Tibial artery (tissue), 4 donors: ENCODE measurements at regions not wholly inside any gene's neighbourhood (a gene's known extent, or its start where the extent isn't known, plus 50 kb on each side); places are given as distances from the start of the nearest gene placed in this dataset.

Experiments used
- DNase-seq, 2 donors: peaks; one replicate each; pipeline ENCODE4 v3.0.0-alpha.2; 2019
- H3K27ac ChIP-seq, 2 donors: fragments of 200-600 bp; sonication (generic) in 1 of 2; 1 replicate in 1 of 2; 2 replicates in 1 of 2; pipeline ENCODE4 v1.5.1; 2018 to 2019; ENCODE audit warnings: mild to moderate bottlenecking in 1 of 2
- H3K27me3 ChIP-seq, 2 donors: fragments of 200-600 bp; sonication (generic) in 1 of 2; one replicate each; pipeline versions ENCODE4 v1.5.1 to v1.6.0; 2016 to 2019
- H3K36me3 ChIP-seq, 3 donors: fragments of 200-600 bp; sonication (generic) in 2 of 3; one replicate each; pipeline ENCODE4 v1.5.1; 2016 to 2019; ENCODE audit warnings: mild to moderate bottlenecking in 2 of 3
- H3K4me1 ChIP-seq, 4 donors: fragments of 200-600 bp; sonication (generic) in 2 of 4; 1 replicate in 3 of 4; 2 replicates in 1 of 4; pipeline ENCODE4 v1.5.1; 2016 to 2019
- H3K4me3 ChIP-seq, 2 donors: fragments of 200-600 bp; sonication (generic) in 1 of 2; 1 replicate in 1 of 2; 2 replicates in 1 of 2; pipeline ENCODE4 v1.5.1; 2018 to 2019; ENCODE audit warnings: mild to moderate bottlenecking in 2 of 2
- H3K9me3 ChIP-seq, 3 donors: fragments of 200-600 bp; sonication (generic) in 1 of 3; one replicate each; pipeline ENCODE4 v1.5.1; 2016 to 2019
- CTCF ChIP-seq, 2 experiments: fragments of 200-600 bp in 1 of 2; fragments of 450-650 bp in 1 of 2; IDR thresholded peaks; one replicate each; pipeline ENCODE4 v1.5.1; 2017 to 2019; ENCODE audit warnings: antibody characterized with exemption in 2 of 2, mild to moderate bottlenecking in 1 of 2, moderate library complexity in 1 of 2
- intact Hi-C: fragments of 100-400 bp; cut with DNase I; formaldehyde crosslinking; loops from one replicate; pipeline ENCODE4 v1.15.0; 2023; ENCODE audit warnings: low total_unique reads

DNA sequence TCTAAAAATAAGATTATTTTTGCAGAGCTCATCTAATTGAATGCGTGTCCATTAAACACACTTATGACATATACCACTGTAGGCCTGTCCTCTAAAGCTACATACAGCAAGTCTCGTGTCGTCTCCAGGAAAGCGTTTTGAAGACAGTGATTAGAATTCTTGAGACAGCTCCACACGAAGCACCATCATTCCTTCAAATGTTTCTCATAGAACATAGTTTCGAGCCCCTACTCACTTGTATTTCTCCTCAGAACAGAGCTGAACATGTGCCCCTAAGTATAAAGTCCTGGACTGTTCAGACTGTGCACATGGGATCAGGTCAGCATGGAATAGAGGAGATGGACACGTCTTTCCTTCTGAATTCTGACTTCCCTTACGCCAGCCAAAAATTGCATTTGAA is 64.5 kb upstream of the HMGA2 start:
- intact Hi-C loops: no loop called here
- no peak for TF ChIP-seq CTCF (IDR thresholded peaks at IDR 0.05)
- Histone ChIP-seq H3K4me3 (no peak overlapping the region), H3K27ac (no peak overlapping the region), H3K27me3 (no peaks in the 10 kb centered on the region), H3K36me3 (no peaks in the 10 kb centered on the region), H3K4me1 (no peaks in the 10 kb centered on the region), H3K9me3 (no peaks in the 10 kb centered on the region)
- DNase-seq: no peak

- intact Hi-C loops: no loop called here
- H3K4me1 ChIP-seq: no peaks in the 10 kb centered on the region
- no peak overlapping the region for H3K4me3 ChIP-seq
- DNase-seq: no peak
- no peaks in the 10 kb centered on the region for H3K27me3 ChIP-seq
- no peaks in the 10 kb centered on the region for H3K9me3 ChIP-seq
- H3K27ac ChIP-seq: no peak overlapping the region
- H3K36me3 ChIP-seq: no peaks in the 10 kb centered on the region
- TF ChIP-seq CTCF (IDR thresholded peaks at IDR 0.05): no peak
Observed at GRCh38 chr12:65761301-65761700, 63.0 kb upstream of the HMGA2 start.

- TF ChIP-seq CTCF (IDR thresholded peaks at IDR 0.05): no peak
- H3K27me3 ChIP-seq: no peaks in the 10 kb centered on the region
- H3K36me3 ChIP-seq: no peaks in the 10 kb centered on the region
- intact Hi-C loops: no loop called here
- no peak for DNase-seq
- H3K27ac ChIP-seq: no peak overlapping the region
- no peaks in the 10 kb centered on the region for H3K9me3 ChIP-seq
- no peaks in the 10 kb centered on the region for H3K4me1 ChIP-seq
- H3K4me3 ChIP-seq: no peak overlapping the region
Observed at GRCh38 chr12:65764325-65764724, 60.0 kb upstream of the HMGA2 start.

DNA sequence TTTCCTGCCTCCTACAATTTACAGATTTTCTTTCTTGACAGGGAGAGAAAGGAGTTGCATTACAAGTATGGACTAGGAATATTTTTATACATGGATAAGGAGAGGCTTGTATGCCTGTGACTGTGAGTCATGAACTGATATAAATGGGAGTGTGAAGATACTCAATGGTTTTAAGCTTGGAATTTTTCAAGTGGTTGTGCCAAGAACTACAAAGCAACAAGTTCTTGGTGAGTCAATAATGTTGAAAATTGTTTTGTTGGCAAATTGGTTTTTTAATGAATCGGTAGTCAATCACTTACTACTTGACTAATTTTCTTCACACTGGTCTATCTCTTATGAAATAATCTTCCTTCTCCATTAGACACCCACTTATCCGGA is 58.9 kb upstream of the HMGA2 start:
- no peaks in the 10 kb centered on the region for H3K4me1 ChIP-seq
- intact Hi-C loops: no loop called here
- no peaks in the 10 kb centered on the region for H3K36me3 ChIP-seq
- H3K27ac ChIP-seq: no peak overlapping the region
- no peak for DNase-seq
- H3K9me3 ChIP-seq: no peaks in the 10 kb centered on the region
- no peak overlapping the region for H3K4me3 ChIP-seq
- no peak for TF ChIP-seq CTCF (IDR thresholded peaks at IDR 0.05)
- H3K27me3 ChIP-seq: peaks cover 0 to 3% of the 10 kb centered on the region in 2 donors

DNA sequence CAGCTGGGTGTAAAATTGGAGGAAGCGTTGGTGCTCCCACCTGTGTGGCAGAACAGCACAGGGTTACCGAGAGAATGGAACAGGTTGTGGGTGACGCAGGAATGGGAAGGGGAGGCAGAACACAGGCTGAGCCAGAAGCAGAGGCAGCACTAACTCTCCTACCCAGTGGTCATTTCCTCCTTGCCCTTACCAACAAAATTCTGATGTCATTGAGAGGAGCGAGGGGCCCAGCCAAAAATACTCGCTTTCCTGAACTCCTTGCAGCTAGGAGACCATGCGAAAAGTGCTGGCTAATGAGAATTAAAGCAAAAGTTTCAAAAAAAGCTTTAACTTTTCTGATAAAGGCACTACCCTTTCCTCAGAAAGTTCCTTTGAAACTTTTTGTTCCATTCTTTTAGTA is 54.4 kb upstream of the HMGA2 start:
- H3K4me1 ChIP-seq: no peaks in the 10 kb centered on the region
- H3K4me3 ChIP-seq: no peak overlapping the region
- no peak for TF ChIP-seq CTCF (IDR thresholded peaks at IDR 0.05)
- DNase-seq: no peak
- H3K27me3 ChIP-seq: peaks cover 0 to 4% of the 10 kb centered on the region in 2 donors
- no peak overlapping the region for H3K27ac ChIP-seq
- no peaks in the 10 kb centered on the region for H3K9me3 ChIP-seq
- H3K36me3 ChIP-seq: no peaks in the 10 kb centered on the region
- intact Hi-C loops: no loop called here
